GM13977 (cell line): ENCODE measurements at regions not wholly inside any gene's neighbourhood (a gene's known extent, or its start where the extent isn't known, plus 50 kb on each side); places are given as distances from the start of the nearest gene placed in this dataset.

Experiments
- DNase-seq: peaks from one replicate; pipeline ENCODE4 v3.0.0; 2012; ENCODE audit warnings: low spot score
- in situ Hi-C: fragments of 300-500 bp; cut with MboI; formaldehyde crosslinking; loops from one replicate; pipeline ENCODE4 v1.12.0; 2022; ENCODE audit warnings: low sequenced_read_pairs, low pct_unique_long_range_greater_than_20kb, mixed read lengths, inconsistent platforms; ENCODE audit not compliant: unreplicated experiment
- TF ChIP-seq, protein P1 (sequence below): IDR thresholded peaks from 2 replicates; pipeline ENCODE4 v1.5.1; 2012; ENCODE audit warnings: mild to moderate bottlenecking, control low read depth; ENCODE audit not compliant: insufficient read depth; ENCODE audit errors: extremely low read depth, missing control alignments

DNA sequence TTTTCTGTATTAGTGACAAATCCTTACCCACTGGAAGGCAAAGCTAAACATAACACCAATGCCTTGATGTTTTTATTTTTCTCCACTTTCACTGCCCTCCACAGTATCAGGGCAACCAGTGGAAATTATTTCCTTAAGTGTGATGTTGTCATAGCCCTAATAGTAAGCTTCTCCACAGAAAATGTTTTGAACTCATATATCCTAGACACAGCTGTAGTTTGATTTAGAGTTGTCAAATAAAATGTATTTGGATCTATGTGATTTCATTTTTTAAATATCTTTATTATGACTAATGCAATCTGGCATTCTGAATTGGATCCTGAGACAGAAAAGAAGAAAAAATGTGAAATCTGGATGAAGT, 70.9 kb upstream of the UFL1 start:
- in situ Hi-C loops, result no loop called here
- TF ChIP-seq, protein P1, sequence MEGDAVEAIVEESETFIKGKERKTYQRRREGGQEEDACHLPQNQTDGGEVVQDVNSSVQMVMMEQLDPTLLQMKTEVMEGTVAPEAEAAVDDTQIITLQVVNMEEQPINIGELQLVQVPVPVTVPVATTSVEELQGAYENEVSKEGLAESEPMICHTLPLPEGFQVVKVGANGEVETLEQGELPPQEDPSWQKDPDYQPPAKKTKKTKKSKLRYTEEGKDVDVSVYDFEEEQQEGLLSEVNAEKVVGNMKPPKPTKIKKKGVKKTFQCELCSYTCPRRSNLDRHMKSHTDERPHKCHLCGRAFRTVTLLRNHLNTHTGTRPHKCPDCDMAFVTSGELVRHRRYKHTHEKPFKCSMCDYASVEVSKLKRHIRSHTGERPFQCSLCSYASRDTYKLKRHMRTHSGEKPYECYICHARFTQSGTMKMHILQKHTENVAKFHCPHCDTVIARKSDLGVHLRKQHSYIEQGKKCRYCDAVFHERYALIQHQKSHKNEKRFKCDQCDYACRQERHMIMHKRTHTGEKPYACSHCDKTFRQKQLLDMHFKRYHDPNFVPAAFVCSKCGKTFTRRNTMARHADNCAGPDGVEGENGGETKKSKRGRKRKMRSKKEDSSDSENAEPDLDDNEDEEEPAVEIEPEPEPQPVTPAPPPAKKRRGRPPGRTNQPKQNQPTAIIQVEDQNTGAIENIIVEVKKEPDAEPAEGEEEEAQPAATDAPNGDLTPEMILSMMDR, result no peak
- no peak for DNase-seq

DNA sequence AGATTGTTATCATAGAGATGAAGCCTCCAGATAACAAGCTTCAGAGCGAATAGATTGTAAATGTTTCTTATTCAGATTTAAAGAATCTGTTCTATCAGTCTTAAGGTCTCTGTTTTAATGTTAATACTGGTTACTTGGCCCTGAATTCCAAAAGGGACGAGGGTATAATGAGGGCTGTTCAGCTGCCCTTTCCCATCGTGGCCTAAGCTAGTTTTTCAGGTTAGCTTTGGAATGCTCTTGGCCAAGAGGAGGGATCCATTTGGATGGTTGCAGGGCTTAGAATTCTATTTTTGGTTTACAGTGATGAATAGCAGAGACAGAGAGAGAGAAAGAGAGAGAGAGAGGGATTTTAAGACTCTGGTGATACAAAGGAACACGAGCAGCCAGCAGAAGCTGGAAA, 62.8 kb upstream of the UFL1 start:
- DNase-seq, result no peak
- in situ Hi-C loops, result no loop called here
- TF ChIP-seq, protein P1, result no peak

DNA sequence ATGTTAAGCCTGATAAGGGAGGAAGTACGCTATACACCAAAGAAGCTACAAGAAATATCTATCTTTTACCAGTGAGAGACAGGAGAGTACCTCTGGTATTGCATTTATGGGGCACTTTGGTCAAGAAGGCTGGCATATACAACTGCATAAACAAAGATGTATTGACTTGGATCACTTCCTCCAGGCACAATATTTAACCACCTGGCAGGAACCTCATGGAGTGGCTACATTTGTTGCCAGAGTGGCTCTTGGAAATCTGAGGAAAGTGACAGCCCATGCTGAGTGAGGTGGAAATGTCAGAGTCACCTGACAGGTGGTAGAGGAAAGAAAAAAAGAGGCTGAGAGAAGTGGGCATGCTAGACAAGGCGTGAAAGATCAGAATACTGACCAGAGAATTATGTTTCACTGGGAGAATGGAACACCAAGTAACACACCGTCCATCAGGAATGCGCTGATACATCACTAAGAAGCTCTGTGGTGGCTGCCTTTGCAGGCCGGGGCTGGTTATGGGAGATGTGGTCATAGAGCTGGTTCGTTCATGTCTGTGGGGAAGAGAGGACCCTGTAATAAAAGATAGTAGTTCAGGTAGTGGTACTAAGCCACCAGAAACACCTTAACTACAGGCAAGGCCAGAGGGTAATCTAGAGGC, 61.4 kb upstream of the UFL1 start:
- no peak for DNase-seq
- TF ChIP-seq, protein P1, result no peak
- in situ Hi-C loops, result no loop called here

DNA sequence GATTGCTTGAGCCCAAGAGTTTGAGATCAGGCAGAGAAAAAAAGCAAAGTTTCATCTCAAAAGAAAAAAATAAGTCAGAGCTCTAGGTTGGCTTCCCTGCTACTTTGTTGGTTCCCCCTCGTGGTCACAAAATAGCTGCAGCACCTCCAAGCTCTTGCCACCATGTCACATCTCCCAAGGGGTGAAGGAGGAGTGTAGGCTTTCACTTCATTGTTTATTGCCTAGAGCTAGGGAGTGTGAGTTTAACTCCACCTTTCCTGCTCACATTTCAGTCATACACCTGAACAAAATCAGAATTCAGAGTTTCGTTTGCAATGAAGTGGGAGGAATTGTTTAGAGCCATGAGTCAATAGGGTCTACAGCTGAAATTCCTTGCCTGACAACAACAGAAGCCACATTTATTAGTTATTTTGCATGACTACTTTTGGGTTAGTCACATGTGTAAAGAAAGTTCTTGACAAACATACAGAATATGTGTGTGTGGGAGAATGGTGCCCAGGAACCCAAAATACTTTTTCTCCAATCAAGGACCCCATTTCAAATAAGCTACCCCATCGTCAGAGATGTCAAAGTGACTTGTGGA, 56.2 kb upstream of the UFL1 start:
- TF ChIP-seq, protein P1, result peak; percentile 14
- in situ Hi-C loops, result no loop called here
- DNase-seq, result no peak

DNA sequence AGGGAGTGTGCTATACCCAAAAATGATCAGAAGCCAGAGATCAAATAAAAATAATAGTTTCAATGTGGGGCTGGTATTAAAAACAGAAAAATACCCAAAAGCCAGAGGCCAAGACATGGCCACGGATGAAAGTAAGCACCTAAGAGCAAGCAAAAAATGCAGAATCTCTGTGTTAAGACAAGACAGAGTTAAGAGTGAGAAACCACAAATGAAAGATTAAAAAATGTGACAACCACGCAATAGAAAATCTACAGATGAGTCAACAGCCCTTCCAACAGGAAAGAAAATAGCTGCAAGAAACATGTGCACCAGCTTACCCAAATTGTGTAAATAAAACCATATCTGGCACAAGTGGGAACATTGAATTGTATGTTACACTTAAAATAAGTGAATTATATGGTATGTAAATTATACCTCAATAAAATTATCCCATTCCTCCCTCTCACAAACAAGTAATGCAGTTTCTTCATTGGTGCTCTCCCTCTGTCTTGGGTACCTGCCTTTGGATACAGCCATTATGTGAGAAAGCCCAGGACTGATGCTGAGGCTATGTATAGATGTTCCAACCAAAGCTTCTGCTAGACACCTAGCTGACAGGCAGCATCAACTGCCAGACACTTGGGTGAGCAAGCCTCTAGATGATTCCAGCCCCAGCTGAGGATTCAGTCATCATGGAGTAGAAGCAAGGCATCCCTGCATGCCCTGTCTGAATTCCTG, 55.3 kb upstream of the UFL1 start:
- DNase-seq, result no peak
- TF ChIP-seq, protein P1, result no peak
- in situ Hi-C loops, result no loop called here

DNA sequence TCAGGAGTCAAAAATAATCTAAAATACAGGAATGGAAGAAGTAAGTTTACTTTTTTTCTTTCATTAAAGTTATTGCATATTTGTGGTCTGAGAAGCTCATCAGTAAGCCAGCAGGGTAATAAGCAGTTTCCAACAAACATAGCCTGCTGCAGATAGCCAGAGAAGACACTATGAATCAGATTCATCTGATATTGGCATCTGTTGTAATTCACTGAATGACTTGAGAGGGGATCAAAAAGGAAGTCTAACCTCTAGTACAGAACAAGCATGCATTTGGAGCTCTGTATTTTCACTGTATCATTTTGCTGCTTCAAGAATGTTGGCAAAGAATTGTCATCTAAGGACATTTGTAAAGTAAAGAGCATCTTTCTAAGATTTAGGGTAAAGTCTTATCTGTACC, 53.8 kb upstream of the UFL1 start:
- in situ Hi-C loops, result no loop called here
- TF ChIP-seq, protein P1, result no peak
- no peak for DNase-seq
